ENCODE measurements at regions not wholly inside any gene's neighbourhood (a gene's known extent, or its start where the extent isn't known, plus 50 kb on each side); places are given as distances from the start of the nearest gene placed in this dataset.

DNA sequence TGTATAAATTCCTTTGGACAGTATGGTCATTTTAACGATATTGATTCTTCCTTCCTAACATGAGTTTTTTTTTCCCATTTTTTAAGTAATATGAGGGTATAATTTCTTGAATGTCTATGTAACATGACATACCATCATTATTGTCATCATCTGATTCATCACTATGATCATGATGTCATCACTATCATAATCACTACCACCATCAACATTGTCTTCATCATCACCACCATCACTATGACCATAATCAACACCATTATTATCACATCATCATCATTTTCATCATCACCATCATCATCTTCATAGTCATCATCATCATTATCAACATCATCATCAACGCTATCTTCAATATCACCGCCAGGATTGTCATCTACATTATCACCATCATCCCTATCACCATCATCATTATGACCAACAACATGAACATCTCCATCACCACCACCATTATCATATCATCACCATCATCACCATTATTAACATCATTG, 1377.2 kb downstream of the CDY2B start:
- Histone ChIP-seq H3K27ac (ENCODE audit: low read length in 2 of 2) (no peak overlapping the region), H4K20me1 (ENCODE audit: control insufficient read depth, insufficient read depth, low read length, poor library complexity, severe bottlenecking) (no peaks in the 10 kb centered on the region), H3K9ac (ENCODE audit: low read length) (no peak overlapping the region), H3K36me3 (replicated peaks in 1 of 2; ENCODE audit: control extremely low read depth in 1 of 2, control insufficient read depth in 1 of 2, extremely low read depth in 1 of 2, insufficient read depth in 2 of 2, low read length in 1 of 2) (no peaks in the 10 kb centered on the region), H3K4me2 (replicated peaks; ENCODE audit: low read depth, low read length, poor library complexity, severe bottlenecking) (no peak overlapping the region), H2AFZ (ENCODE audit: insufficient read depth, low read depth, low read length, poor library complexity, severe bottlenecking) (no peak overlapping the region), H3K27me3 (replicated peaks in 1 of 4; ENCODE audit: control extremely low read depth in 1 of 4, control insufficient read depth in 3 of 4, insufficient read depth in 4 of 4, low read length in 3 of 4) (no peaks in the 10 kb centered on the region), H3K79me2 (ENCODE audit: control insufficient read depth, insufficient read depth, low read length) (no peaks in the 10 kb centered on the region), H3K4me3 (ENCODE audit: control extremely low read depth in 1 of 5, extremely low read depth in 1 of 5, insufficient read depth in 1 of 5, low read depth in 2 of 5, low read length in 4 of 5) (no peak overlapping the region), H3K4me1 (ENCODE audit: control insufficient read depth in 2 of 2, insufficient read depth in 2 of 2, low read length in 2 of 2) (no peaks in the 10 kb centered on the region), H3K9me3 (ENCODE audit: control extremely low read depth in 1 of 3, control insufficient read depth in 2 of 3, insufficient read depth in 1 of 3, low read length in 2 of 3) (no peaks in the 10 kb centered on the region)
- H3K4me1 Mint-ChIP-seq = no peaks in the 10 kb centered on the region
- TF ChIP-seq, protein P1, sequence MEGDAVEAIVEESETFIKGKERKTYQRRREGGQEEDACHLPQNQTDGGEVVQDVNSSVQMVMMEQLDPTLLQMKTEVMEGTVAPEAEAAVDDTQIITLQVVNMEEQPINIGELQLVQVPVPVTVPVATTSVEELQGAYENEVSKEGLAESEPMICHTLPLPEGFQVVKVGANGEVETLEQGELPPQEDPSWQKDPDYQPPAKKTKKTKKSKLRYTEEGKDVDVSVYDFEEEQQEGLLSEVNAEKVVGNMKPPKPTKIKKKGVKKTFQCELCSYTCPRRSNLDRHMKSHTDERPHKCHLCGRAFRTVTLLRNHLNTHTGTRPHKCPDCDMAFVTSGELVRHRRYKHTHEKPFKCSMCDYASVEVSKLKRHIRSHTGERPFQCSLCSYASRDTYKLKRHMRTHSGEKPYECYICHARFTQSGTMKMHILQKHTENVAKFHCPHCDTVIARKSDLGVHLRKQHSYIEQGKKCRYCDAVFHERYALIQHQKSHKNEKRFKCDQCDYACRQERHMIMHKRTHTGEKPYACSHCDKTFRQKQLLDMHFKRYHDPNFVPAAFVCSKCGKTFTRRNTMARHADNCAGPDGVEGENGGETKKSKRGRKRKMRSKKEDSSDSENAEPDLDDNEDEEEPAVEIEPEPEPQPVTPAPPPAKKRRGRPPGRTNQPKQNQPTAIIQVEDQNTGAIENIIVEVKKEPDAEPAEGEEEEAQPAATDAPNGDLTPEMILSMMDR (IDR thresholded peaks at IDR 0.05) = no peak
- TF ChIP-seq EZH2 (IDR thresholded peaks at IDR 0.05; ENCODE audit: borderline replicate concordance, insufficient read depth, low read depth, low read length, poor library complexity, severe bottlenecking) = no peak
- POLR2A ChIA-PET = no interaction called here
- WGBS (ENCODE audit: insufficient coverage) = 100% methylated on average over 1 of the region's 3 CpGs
- H3K4me3 Mint-ChIP-seq = no peak overlapping the region
- CTCF ChIA-PET = no interaction called here
- H3K27me3 Mint-ChIP-seq = no peaks in the 10 kb centered on the region
- ATAC-seq (ENCODE audit: low read depth) (no peak), DNase-seq (no peak)
- intact Hi-C loops (cut with micrococcal nuclease) = no loop called here
- H3K9me3 Mint-ChIP-seq (ENCODE audit: insufficient read depth) = peaks cover 4% of the 10 kb centered on the region
- no peak overlapping the region for H3K27ac Mint-ChIP-seq

DNA sequence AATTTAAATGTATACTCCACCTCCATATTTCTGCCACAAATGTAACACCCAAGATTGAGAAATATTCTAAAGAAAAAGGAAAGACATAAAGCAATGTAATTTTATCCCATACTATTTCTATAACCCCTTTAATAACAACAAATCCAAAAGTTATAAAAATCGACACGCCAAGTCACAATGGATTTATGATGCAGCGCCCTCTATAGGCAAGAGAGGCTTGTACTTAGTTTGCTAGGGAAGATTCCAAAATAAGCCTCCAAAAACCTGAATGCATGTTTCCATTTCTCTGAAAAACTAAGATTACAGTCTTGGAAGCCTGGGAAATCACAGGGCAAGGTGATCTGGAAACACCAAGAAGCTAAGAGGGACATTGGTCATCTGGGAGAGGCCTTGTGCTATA, 1389.3 kb downstream of the CDY2B start:
- CTCF ChIA-PET = no interaction called here
- Histone ChIP-seq H3K4me2 (replicated peaks; ENCODE audit: low read depth, low read length, poor library complexity, severe bottlenecking) (no peak overlapping the region), H4K20me1 (ENCODE audit: control insufficient read depth, insufficient read depth, low read length, poor library complexity, severe bottlenecking) (no peaks in the 10 kb centered on the region), H3K27ac (ENCODE audit: low read length in 2 of 2) (no peak overlapping the region), H3K4me1 (ENCODE audit: control insufficient read depth in 2 of 2, insufficient read depth in 2 of 2, low read length in 2 of 2) (no peaks in the 10 kb centered on the region), H3K79me2 (ENCODE audit: control insufficient read depth, insufficient read depth, low read length) (no peaks in the 10 kb centered on the region), H3K36me3 (replicated peaks in 1 of 2; ENCODE audit: control extremely low read depth in 1 of 2, control insufficient read depth in 1 of 2, extremely low read depth in 1 of 2, insufficient read depth in 2 of 2, low read length in 1 of 2) (no peaks in the 10 kb centered on the region), H3K27me3 (replicated peaks in 1 of 4; ENCODE audit: control extremely low read depth in 1 of 4, control insufficient read depth in 3 of 4, insufficient read depth in 4 of 4, low read length in 3 of 4) (no peaks in the 10 kb centered on the region), H3K9ac (ENCODE audit: low read length) (no peak overlapping the region), H2AFZ (ENCODE audit: insufficient read depth, low read depth, low read length, poor library complexity, severe bottlenecking) (no peak overlapping the region), H3K9me3 (ENCODE audit: control extremely low read depth in 1 of 3, control insufficient read depth in 2 of 3, insufficient read depth in 1 of 3, low read length in 2 of 3) (no peaks in the 10 kb centered on the region), H3K4me3 (ENCODE audit: control extremely low read depth in 1 of 5, extremely low read depth in 1 of 5, insufficient read depth in 1 of 5, low read depth in 2 of 5, low read length in 4 of 5) (no peak overlapping the region)
- POLR2A ChIA-PET = no interaction called here
- DNase-seq (no peak), ATAC-seq (ENCODE audit: low read depth) (no peak)
- no CpG with 5 or more reads among the region's 3 CpGs for WGBS (ENCODE audit: insufficient coverage)
- intact Hi-C loops (cut with micrococcal nuclease) = no loop called here
- no peak overlapping the region for H3K27ac Mint-ChIP-seq
- H3K4me3 Mint-ChIP-seq = no peak overlapping the region
- no peaks in the 10 kb centered on the region for H3K9me3 Mint-ChIP-seq (ENCODE audit: insufficient read depth)
- H3K4me1 Mint-ChIP-seq = no peaks in the 10 kb centered on the region
- no peaks in the 10 kb centered on the region for H3K27me3 Mint-ChIP-seq
- TF ChIP-seq, protein P1 (IDR thresholded peaks at IDR 0.05) = no peak
- no peak for TF ChIP-seq EZH2 (IDR thresholded peaks at IDR 0.05; ENCODE audit: borderline replicate concordance, insufficient read depth, low read depth, low read length, poor library complexity, severe bottlenecking)
